Liver (tissue), 3 donors: ENCODE measurements at regions not wholly inside any gene's neighbourhood (a gene's known extent, or its start where the extent isn't known, plus 50 kb on each side); places are given as distances from the start of the nearest gene placed in this dataset.

Experiments used
- JUND ChIP-seq, 2 donors: IDR thresholded peaks; 2 replicates each; pipeline ENCODE4 v1.6.1; 2016; ENCODE audit warnings: antibody characterized with exemption in 2 of 2
- RAD21 ChIP-seq, 2 donors: IDR thresholded peaks; 2 replicates each; pipeline ENCODE4 v1.6.1; 2016; ENCODE audit warnings: antibody characterized with exemption in 2 of 2, mild to moderate bottlenecking in 2 of 2
- SP1 ChIP-seq: IDR thresholded peaks from 2 replicates; pipeline ENCODE4 v1.6.1; 2018; ENCODE audit warnings: antibody characterized with exemption, mild to moderate bottlenecking
- YY1 ChIP-seq: IDR thresholded peaks from 2 replicates; pipeline ENCODE4 v1.6.1; 2016; ENCODE audit warnings: antibody characterized with exemption, mild to moderate bottlenecking
- TF ChIP-seq, protein P1 (sequence below): fragments of 150-350 bp; IDR thresholded peaks from 2 replicates; pipeline ENCODE4 v1.5.1; 2017; ENCODE audit warnings: improper control_type of control experiment, low read depth, low read length; ENCODE audit not compliant: missing input control
- TF ChIP-seq, protein P2 (sequence below): IDR thresholded peaks from 2 replicates; pipeline ENCODE4 v1.6.1; 2016; ENCODE audit warnings: antibody characterized with exemption, mild to moderate bottlenecking
- donor health status: healthy.
- donor health status: healthy.

DNA sequence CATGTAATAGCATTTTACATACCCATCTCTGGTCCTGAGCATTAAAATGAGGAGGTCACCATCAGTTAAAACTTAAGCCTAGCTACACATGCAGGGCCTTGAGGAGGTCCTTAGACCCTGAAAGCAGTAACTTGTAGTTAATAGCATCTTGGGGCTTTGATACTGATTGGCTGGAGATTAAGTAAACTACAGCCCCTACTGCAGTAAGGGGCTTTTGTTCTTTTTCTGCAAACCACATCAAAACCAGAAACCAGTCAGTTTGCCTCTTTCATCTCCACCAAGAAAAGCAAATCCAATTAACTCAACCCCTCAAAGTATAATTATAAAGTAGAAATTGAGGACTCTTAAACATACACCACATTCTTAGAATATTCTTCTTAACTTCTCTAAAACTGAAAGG lies 622.7 kb downstream of the ZPLD1 start:
- TF ChIP-seq, protein P1, sequence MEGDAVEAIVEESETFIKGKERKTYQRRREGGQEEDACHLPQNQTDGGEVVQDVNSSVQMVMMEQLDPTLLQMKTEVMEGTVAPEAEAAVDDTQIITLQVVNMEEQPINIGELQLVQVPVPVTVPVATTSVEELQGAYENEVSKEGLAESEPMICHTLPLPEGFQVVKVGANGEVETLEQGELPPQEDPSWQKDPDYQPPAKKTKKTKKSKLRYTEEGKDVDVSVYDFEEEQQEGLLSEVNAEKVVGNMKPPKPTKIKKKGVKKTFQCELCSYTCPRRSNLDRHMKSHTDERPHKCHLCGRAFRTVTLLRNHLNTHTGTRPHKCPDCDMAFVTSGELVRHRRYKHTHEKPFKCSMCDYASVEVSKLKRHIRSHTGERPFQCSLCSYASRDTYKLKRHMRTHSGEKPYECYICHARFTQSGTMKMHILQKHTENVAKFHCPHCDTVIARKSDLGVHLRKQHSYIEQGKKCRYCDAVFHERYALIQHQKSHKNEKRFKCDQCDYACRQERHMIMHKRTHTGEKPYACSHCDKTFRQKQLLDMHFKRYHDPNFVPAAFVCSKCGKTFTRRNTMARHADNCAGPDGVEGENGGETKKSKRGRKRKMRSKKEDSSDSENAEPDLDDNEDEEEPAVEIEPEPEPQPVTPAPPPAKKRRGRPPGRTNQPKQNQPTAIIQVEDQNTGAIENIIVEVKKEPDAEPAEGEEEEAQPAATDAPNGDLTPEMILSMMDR = no peak
- no peak for TF ChIP-seq YY1
- TF ChIP-seq SP1 = no peak
- TF ChIP-seq, protein P2, sequence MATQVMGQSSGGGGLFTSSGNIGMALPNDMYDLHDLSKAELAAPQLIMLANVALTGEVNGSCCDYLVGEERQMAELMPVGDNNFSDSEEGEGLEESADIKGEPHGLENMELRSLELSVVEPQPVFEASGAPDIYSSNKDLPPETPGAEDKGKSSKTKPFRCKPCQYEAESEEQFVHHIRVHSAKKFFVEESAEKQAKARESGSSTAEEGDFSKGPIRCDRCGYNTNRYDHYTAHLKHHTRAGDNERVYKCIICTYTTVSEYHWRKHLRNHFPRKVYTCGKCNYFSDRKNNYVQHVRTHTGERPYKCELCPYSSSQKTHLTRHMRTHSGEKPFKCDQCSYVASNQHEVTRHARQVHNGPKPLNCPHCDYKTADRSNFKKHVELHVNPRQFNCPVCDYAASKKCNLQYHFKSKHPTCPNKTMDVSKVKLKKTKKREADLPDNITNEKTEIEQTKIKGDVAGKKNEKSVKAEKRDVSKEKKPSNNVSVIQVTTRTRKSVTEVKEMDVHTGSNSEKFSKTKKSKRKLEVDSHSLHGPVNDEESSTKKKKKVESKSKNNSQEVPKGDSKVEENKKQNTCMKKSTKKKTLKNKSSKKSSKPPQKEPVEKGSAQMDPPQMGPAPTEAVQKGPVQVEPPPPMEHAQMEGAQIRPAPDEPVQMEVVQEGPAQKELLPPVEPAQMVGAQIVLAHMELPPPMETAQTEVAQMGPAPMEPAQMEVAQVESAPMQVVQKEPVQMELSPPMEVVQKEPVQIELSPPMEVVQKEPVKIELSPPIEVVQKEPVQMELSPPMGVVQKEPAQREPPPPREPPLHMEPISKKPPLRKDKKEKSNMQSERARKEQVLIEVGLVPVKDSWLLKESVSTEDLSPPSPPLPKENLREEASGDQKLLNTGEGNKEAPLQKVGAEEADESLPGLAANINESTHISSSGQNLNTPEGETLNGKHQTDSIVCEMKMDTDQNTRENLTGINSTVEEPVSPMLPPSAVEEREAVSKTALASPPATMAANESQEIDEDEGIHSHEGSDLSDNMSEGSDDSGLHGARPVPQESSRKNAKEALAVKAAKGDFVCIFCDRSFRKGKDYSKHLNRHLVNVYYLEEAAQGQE = no peak
- no peak for TF ChIP-seq RAD21 (IDR thresholded peaks at IDR 0.05)
- TF ChIP-seq JUND (IDR thresholded peaks at IDR 0.05) = no peak
